HS-27A (cell line): ENCODE measurements at regions not wholly inside any gene's neighbourhood (a gene's known extent, or its start where the extent isn't known, plus 50 kb on each side); places are given as distances from the start of the nearest gene placed in this dataset.
A peak's percentile ranks its signal among the peaks of the same experiment; 100 is the strongest.

Experiments used
- DNase-seq: peaks from one replicate; pipeline ENCODE4 v3.0.0-alpha.2; 2012; ENCODE audit warnings: low read depth, missing footprints

DNA sequence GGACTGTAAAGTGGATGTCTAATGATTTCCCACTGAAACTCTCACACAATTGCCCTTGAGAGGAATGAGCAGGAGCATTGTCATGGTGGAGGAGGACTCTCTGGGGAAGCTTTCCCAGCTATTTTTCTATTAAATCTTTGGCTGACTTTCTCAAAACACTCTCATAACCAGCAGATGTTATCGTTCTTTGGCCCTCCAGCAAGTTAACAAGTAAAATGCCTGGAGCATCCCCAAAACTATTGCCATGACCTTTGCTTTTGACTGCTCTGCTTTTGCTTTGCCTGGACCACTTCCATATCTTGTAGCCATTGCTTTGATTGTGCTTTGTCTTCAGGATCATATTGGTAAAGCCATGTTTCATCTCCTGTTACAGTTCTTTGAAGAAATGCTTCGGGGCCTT lies 120.2 kb upstream of the PDE5A start:
- DNase-seq, result no peak

DNA sequence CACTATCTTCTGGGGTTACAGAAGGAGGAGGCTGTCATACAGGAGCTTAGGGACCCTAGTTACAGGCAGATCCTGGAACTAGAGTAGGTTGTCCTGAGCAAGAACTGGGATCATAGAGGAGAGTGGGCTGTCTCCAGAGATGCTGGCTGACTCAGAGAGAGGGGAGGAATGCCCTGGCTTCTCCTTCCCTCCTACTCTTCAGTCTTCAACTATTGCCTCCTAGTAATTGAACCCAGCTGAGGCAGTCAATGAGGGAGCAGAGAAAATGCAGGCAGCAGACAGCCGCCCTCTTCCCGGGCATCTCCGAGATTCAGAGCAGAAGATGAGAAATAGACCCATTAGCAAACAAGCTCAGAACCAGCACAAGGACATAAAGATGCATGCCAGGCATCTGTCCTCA lies 118.3 kb upstream of the PDE5A start:
- DNase-seq, result no peak

DNA sequence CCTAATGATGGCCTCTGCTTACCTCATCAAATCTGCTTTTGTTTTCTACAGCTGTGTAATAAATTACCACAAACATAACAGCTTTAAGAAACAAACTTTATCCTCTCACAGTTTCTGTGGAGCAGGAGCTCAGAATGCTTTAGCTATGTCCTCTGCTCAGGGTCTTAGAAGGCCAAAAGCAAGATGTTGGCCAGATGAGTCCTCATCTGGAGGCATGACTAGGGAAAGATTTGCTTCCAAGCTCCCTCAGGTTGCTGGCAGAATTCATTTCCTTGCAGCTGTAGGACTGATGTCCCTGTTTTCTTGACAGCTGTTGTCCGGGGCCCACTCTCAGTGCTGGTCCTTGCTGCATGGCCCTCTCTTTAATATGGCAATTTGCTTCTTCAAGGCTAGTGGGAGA lies 116.7 kb upstream of the PDE5A start:
- no peak for DNase-seq

DNA sequence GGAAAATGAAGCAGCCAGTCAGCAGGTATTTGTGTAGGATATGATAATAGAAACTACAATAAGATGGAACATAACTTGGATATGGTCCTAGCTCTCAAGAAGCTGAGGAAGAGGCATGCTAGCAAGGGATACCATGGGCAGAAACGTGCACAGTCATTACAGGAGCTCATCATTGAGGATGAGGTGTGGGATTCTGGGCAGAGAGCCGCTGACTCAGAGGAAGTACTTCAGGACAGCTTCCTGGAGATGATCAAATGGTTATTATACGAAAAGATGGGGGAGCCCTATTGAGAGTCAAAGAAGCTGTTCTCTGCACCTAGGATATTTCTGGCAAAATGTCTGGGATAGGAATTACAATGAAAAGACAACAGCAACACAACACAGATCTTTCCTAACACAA lies 116.0 kb upstream of the PDE5A start:
- no peak for DNase-seq

DNA sequence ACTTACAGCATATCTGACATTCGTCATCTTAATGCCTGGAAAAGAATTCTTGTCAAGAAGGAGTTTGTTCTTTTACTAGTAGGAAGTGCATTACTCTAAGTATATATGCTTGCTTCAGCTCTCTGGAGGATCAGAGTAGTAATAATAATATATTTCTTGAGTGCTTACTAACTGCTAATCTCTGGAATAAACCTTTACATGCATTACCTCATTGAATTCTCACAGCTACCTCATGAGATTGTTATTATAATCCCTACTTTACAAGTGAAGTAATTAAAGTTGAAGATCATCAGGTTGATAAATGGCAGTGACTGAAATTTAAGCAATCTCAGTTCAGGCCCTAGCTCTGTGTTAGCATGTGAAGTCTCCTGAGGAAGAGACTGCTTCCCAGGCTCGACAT lies 115.0 kb upstream of the PDE5A start:
- no peak for DNase-seq

DNA sequence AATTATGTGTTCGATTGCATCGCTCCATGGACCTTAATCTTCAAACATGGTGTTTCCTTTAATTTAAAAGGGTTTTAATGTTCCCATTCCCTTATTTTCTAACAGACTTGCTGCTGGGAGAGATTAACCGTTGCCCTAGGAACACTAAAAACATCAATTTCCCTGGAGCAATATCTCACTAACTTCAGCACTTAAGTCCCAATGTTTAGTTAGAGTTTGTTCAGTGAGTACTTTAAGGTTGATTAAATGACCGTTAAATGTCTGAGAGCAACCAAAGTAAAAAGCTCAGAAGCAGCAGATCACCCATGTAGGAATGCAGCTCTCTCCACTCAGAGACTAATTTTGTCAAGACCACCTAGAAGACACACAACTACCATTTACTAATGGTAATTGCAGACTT lies 111.2 kb upstream of the PDE5A start:
- no peak for DNase-seq

DNA sequence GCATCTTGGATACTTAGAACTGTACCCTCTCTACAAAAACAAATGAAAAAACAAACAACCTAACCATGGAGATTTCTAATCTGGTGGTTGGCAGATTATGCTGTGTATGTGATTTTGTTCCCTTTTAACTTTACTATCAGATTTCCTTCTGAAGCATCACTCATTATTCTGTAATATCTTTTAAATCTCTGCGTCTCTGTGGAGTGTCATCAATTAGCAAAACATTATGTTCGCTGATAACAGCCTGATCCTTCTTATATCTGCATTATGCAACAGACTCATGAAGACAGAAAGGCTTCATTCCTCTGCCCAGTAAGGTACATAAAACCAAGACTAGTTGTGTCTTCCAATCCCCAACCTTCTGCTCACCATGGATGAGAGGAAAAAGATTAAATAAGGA lies 110.3 kb upstream of the PDE5A start:
- no peak for DNase-seq

DNA sequence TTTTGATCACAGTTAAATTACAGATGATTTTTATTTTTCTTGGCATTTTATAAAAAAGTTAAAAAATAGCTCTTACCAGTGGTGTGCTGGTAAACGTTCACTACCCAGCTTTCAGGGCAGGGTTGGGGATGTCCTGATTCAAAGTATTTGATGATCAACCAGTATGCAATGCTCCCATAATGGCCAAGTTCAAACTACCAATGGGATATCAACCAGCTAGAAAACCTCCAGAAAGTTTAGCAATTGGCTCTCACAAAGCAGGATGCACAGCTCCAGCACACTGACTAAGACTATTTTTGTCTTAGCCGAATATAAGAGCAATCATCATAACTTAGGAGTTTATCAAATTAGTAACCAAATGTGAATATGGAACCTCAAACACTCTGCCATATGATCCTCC lies 108.0 kb upstream of the PDE5A start:
- no peak for DNase-seq

DNA sequence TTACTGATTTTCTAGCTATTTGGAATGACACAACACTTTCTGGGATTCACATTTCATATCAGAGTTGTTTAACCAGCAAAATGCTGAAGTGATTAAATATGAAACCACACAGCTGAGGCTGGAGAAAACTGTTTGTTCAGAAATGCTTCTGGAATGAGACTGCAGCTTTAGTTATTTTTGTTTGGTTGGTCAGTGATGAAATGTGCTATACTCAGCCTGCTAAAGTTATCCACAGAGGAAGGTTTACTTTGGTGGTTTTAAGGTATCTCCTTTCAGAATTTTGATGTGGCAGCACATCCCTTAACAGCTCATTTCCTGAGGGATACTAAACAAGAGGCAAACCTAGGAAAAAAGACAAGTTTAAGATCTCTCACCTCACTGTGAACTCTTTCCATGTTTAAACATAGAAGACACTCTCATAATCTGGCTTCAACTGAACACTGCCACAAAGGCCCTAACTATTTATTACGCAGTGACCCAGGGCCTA lies 106.6 kb upstream of the PDE5A start:
- DNase-seq, result no peak

DNA sequence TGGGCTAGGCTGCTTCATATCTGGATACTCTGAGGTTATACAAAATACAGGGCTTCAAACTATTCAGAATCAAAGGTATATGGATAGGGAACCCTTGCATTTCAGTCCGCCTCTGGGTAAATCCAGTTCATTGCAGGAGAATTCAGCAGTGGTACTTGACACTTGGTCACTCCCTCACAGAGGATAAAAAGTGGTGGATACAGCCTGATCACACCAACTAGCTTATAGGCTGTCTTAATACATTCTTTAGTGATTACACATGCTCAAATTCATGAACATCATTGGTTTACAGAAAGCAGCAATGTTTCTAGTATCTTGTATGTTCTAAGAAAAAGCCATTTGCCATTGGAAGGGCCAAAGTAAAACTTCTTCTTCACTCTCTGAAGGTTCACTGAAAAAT lies 104.8 kb upstream of the PDE5A start:
- no peak for DNase-seq

DNA sequence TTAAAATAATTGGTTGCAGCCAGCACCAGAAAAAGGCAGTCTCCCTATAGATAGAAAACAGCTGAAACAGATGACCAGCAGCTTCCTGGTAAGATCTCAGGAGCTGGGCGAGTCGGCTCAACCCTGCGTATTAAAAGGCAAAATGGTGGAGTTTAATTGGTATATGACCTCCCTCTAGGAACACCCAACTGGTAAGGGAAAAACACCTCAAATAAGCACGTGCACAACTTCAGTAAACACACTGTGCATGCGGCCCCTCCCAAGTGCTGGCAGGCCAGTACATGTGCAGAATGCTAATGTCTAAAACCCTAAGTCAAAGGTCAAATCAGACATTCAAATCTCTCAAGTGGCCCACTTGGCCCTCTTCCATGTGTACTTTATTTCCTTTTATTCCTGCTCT lies 103.2 kb upstream of the PDE5A start:
- no peak for DNase-seq

DNA sequence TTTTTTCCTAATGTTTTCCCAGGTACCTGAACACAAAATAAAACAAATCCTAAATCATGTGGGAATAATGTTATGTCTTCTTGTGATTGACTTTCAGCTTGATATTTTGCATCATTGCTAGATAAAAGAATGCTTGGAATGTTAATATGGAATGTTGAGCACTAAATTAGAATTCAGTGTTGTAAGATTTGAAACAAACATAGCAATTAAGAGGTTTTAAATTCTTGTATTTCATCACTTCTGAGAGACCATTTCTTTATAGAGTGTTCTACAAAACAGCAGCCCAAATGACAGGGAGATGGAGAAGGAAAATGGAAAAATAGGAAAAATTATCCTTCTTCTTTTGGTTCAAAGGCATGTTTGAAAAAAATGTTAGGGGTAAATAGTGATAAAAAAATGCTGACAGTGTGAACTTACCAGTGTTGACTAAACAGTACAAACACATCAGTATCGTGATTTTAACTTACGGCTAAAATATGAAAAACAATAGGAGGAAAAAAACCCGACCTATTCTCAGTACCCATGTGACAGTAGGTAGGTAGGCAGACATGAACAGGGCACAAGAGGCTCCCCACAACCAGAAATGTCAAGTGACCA lies 102.6 kb upstream of the PDE5A start:
- DNase-seq, result no peak

DNA sequence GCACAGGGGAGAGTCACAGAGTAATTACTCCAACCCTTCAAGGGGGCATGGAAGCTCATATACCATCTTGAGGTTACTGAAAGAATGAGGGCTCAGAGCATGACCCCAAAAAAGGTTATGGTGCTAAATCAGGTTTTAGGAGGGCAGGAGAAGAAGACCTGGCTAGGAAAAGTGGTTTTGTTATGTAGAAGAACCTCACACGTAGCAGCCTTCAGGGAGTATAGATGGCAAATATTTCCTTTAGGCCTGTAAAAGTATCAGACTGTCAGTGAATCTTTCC lies 102.0 kb upstream of the PDE5A start:
- DNase-seq, result no peak

DNA sequence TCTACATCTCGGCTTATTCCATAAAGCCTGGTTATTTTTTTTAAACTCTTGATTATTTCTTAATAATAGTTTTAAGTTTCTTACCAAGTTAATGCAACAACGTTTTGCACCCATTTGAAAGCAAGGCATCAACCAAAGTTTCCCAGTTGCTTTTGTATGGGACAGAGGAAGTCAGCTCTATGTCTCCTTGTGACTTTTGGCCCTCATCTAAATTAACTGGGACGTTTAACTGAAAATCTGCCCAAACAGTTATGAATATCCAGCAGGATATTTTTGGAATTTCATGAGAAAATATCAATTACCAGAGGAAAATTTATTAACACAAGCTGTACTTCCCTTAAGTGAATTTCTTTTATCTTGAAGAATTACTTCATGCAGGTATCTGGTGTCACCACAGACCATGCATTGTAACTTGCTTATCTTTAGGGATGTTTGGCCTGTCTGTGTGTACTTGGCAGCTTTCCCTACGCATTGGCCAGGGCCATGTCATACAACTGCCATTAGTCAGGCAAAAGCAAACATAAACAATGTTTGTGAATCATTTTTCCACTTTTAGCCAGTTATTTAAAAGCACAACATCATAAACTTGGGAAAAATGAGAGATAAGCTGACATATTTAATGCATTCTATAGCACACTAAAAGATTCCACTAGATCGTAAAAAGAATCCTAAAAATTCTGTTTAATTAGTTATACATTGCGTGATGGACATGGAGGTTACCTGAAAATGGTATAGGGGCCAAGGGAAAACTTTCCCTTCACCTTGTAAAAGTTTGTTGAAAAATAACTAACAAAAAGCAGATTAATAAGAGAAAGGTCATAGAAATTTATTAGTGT lies 101.4 kb upstream of the PDE5A start:
- DNase-seq, result peak; percentile 79

DNA sequence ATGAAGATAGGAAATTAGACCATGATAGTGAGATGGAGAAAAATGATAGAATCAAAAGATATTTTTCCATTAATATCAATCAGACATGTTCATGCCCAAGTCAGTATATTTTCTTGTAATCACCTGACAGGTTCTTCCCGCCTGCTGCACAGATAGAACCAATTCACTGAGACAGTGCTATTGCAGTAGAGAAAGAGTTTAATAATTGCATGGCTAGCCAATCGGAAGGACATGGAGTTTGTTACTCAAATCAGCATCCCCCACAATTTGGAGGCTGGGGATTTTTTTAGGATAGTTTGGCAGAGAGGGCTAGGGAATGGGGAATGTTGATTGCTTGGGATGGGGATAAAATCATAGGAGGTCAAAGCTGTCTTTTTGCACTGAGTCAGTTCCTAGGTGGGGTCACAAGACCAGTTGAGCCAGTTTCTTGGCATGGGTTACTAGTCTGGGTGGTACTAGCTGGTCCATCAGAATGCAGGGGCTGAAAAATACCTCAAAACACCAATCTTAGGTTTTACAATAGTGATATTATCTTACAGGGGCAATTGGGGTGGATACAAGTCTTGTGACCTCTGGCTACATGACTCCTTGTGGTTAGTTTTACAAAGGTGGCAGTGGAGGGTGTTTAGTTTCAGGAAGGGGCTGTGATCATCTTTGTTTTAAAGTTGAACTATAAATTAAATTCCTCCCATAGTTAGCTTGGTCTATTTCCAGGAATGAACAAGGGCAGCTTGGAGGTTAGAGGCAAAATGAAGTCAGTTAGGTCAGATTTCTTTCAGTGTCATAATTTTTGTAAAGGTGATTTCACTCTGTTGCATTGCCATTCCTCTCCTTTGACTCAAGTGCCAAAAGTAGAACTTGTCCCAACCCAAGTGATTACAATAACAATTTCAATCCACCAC lies 100.3 kb upstream of the PDE5A start:
- DNase-seq, result no peak

DNA sequence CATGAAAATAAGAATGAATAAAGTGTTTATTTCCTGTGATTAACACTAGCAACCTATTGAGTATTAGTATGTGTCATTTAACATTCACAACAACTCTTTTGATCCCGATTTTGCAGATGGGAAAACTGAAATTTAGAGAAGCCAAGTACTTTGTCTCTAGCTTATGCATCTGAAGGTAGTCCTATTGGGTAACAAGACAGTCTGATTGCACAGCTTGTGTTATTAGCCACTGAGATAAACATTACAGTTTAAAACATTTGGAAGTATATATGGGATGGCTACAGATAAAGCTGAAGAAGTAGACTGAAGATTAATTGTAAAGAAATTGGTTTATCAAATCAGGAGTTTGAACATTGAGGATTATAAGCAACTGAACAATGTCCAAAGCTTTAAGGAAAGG lies 99.6 kb upstream of the PDE5A start:
- DNase-seq, result no peak

DNA sequence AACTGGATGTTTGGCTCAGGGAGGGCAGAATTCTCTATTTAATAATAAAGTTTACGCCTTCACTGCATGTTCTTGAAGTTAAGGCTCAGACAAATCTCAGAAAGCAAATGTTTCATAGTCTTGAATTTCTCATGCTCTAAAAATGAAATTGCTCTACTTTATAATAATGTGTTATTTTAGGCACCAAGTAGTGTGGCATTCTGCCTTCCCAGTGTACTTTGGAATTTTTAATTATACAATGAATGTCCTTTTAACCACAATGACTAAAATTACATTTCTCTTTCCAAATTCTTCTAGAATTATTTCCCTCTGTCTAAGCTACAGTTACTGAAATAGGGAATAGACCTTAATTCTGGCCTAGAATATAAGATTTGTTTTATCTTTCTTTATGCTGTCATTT lies 97.9 kb upstream of the PDE5A start:
- DNase-seq, result no peak

DNA sequence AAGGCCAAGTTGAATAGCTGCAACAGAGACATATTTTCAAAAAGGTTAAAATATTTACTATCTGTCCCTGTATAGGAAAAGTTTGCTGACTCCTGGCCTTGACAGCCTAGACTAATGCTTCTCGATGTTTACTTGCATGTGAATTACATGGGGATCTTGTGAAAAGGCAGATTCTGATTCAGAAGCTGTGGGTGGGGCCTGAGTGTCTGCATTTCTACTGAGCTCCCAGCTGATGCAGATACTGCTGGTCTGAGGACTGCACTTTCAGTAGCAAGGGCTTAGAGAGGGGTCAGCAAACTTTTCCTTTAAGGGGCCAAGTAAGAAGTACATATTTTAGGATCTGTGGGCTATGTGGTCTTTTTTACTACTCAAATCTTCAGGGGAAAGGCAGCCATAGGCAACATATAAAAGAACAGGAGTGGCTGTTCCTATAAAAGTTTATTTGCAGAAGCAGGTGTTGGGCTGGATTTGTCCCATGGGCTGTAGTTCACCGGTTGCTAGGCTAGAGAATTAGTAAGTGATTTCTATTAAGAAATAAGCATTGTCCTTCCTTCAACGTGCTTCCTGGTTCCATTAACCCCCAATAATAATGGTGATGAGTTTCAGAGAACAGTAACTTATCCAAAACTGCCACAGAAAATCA lies 97.2 kb upstream of the PDE5A start:
- no peak for DNase-seq

DNA sequence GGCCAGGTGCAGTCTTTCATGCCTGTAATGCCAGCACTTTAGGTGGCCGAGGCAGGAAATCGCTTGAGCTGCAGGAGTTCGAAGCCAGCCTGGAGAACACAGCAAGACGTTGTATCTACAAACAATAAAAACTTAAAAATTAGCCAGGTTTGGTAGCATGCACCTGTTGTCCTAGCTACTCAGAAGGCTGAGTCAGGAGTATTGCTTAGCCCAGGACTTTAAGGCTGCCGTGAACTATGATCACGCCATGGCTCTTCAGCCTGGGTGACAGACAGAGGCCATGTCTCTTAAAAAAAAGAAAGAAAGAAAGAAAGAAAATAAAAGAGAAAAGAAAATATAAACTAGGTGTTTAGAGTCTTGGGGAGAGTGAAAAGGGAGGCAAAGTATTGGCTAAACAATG lies 96.4 kb upstream of the PDE5A start:
- no peak for DNase-seq

DNA sequence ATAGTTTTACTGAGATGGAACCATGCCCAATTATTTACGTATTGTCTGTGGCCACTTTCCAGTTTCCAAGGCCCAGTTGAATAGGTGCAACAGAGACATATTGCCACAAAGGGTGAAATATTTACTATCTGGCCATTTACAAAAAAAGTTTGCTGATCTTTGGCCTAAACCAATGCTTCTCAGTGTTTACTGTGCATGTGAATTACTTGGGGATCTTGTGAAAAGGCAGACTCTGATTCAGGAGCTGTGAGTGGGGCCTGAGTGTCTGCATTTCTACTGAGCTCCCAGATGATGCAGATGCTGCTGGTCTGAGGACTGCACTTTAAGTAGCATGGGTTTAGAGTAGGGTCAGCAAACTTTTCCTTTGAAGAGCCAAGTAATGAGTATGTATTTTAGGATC lies 94.1 kb upstream of the PDE5A start:
- DNase-seq, result no peak

DNA sequence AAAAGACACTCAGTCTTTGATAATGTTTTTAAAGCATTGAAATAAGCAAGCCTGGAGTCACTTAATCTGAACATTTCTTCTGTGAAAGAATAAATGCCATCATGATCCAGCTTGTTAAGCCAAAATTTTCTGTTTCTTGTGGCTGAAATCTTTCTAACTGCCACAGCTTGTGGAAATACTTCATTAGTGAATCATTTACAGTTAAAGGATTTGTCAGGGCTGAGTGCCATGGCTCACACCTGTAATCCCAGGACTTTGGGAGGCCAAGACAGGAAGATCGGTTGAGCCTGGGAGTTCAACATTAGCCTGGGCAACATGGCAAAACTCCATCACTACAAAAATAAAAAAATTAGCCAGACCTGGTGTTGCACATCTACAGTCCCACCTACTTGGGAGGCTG lies 93.3 kb upstream of the PDE5A start:
- DNase-seq, result no peak
